Tibial nerve (tissue), 4 donors: ENCODE measurements at regions not wholly inside any gene's neighbourhood (a gene's known extent, or its start where the extent isn't known, plus 50 kb on each side); places are given as distances from the start of the nearest gene placed in this dataset.

Source experiments
- DNase-seq, 2 donors: peaks; one replicate each; pipeline ENCODE4 v3.0.0-alpha.2; 2019; ENCODE audit warnings: low spot score in 2 of 2
- H3K27ac ChIP-seq, 4 donors: fragments of 200-600 bp; sonication (generic) in 3 of 4; one replicate each; pipeline ENCODE4 v1.5.1; 2017 to 2019; ENCODE audit warnings: mild to moderate bottlenecking in 1 of 4
- H3K27me3 ChIP-seq, 2 donors: fragments of 200-600 bp; sonication (generic) in 1 of 2; one replicate each; pipeline versions ENCODE4 v1.5.1 to v1.6.0; 2017 to 2019
- H3K36me3 ChIP-seq, 3 donors: fragments of 200-600 bp; sonication (generic); one replicate each; pipeline ENCODE4 v1.5.1; 2018 to 2019
- H3K4me1 ChIP-seq, 4 donors: fragments of 200-600 bp; sonication (generic) in 3 of 4; one replicate each; pipeline ENCODE4 v1.5.1; 2017 to 2019
- H3K4me3 ChIP-seq, 4 donors: fragments of 200-600 bp; sonication (generic) in 3 of 4; one replicate each; pipeline ENCODE4 v1.5.1; 2017 to 2019; ENCODE audit warnings: mild to moderate bottlenecking in 1 of 4, moderate library complexity in 1 of 4
- H3K9me3 ChIP-seq, 4 donors: fragments of 200-600 bp; sonication (generic) in 3 of 4; one replicate each; pipeline ENCODE4 v1.5.1; 2017 to 2019
- EP300 ChIP-seq, 2 donors: sonication (generic); formaldehyde crosslinking; IDR thresholded peaks; one replicate each; pipeline ENCODE4 v1.6.1; 2017; ENCODE audit warnings: antibody characterized with exemption in 2 of 2, mild to moderate bottlenecking in 1 of 2
- POLR2A ChIP-seq, 2 donors: fragments of 450-650 bp; IDR thresholded peaks; one replicate each; pipeline ENCODE4 v1.6.1; 2017; ENCODE audit warnings: antibody characterized with exemption in 2 of 2, mild to moderate bottlenecking in 2 of 2, moderate library complexity in 2 of 2
- WGBS, 2 donors: methylation state at CpG; one replicate each; pipeline ENCODE4 v1.1.5; 2018; 5-methylcytosine and 5-hydroxymethylcytosine counted together
- TF ChIP-seq, protein P1 (sequence below), 5 experiments: fragments of 200-600 bp in 3 of 5; fragments of 450-650 bp in 2 of 5; sonication (generic) in 3 of 5; IDR thresholded peaks; one replicate each; pipeline ENCODE4 v1.5.1; 2016 to 2019; ENCODE audit warnings: antibody characterized with exemption in 5 of 5, mild to moderate bottlenecking in 3 of 5, moderate library complexity in 2 of 5

DNA sequence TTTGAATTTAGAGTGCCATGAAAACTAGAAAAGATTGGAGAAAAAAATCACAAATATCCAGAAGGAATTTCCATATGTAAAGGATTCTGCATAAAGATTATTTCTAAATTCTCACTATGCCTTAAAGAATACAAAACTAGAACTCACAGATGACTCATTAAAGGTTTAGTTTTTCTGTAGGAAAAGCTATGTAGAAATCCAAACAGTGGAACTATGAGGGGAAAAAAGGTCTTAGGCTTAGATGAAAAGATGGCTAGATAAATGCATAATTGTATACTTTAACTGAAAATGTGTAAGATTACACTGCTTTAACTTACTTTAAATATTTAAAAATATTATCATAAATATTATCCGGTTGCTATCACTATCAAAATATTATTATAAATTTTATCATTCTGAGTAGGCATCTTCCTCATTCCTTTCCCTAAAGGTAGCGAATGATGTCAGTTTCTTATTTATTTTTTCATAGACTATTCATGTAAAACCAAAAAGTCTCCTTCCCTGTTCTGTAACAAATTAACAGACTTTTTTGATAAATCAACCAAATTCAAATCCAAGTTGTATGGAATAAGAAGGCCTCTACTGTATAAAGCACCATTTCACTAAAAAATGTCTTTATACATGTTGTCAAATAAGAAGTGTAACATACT, 69.1 kb upstream of the COMTD1 start:
- Histone ChIP-seq H3K4me1 (no peaks in the 10 kb centered on the region), H3K9me3 (peaks cover 0 to 18% (median 2%) of the 10 kb centered on the region in 4 donors), H3K27me3 (no peaks in the 10 kb centered on the region), H3K4me3 (no peak overlapping the region), H3K36me3 (no peaks in the 10 kb centered on the region), H3K27ac (no peak overlapping the region)
- DNase-seq = no peak
- 87 to 93% methylated on average over 2 of the region's 2 CpGs for WGBS, 2 donors
- TF ChIP-seq EP300 (IDR thresholded peaks at IDR 0.05) (no peak), POLR2A (IDR thresholded peaks at IDR 0.05) (no peak)
- TF ChIP-seq, protein P1, sequence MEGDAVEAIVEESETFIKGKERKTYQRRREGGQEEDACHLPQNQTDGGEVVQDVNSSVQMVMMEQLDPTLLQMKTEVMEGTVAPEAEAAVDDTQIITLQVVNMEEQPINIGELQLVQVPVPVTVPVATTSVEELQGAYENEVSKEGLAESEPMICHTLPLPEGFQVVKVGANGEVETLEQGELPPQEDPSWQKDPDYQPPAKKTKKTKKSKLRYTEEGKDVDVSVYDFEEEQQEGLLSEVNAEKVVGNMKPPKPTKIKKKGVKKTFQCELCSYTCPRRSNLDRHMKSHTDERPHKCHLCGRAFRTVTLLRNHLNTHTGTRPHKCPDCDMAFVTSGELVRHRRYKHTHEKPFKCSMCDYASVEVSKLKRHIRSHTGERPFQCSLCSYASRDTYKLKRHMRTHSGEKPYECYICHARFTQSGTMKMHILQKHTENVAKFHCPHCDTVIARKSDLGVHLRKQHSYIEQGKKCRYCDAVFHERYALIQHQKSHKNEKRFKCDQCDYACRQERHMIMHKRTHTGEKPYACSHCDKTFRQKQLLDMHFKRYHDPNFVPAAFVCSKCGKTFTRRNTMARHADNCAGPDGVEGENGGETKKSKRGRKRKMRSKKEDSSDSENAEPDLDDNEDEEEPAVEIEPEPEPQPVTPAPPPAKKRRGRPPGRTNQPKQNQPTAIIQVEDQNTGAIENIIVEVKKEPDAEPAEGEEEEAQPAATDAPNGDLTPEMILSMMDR (IDR thresholded peaks at IDR 0.05) = no peak

DNA sequence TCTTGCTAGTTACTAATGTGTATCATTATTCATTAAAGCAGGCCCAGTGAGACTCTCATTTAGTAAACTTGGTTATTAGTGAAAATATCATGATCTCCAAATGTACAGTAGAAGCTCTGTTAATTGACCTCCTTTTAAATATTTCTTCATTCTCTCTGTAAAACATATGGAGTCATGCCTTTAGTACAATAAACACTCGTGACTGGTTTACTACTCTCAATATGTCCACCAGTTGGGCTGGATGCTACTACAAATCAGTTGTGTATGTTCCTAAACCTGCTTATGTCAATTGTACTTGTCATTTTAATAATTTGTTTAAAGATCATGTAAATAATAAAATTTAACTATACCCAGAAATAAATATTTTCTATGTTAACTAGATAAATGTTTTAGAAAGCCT, 68.6 kb upstream of the COMTD1 start:
- no peak for DNase-seq
- Histone ChIP-seq H3K27ac (no peak overlapping the region), H3K27me3 (no peaks in the 10 kb centered on the region), H3K4me1 (no peaks in the 10 kb centered on the region), H3K36me3 (no peaks in the 10 kb centered on the region), H3K4me3 (no peak overlapping the region), H3K9me3 (peaks cover 0 to 18% (median 2%) of the 10 kb centered on the region in 4 donors)
- TF ChIP-seq POLR2A (IDR thresholded peaks at IDR 0.05) = no peak
- no peak for TF ChIP-seq EP300 (IDR thresholded peaks at IDR 0.05)
- TF ChIP-seq, protein P1 (IDR thresholded peaks at IDR 0.05) = no peak
- 76 to 78% methylated on average over 1 of the region's 1 CpG for WGBS, 2 donors

DNA sequence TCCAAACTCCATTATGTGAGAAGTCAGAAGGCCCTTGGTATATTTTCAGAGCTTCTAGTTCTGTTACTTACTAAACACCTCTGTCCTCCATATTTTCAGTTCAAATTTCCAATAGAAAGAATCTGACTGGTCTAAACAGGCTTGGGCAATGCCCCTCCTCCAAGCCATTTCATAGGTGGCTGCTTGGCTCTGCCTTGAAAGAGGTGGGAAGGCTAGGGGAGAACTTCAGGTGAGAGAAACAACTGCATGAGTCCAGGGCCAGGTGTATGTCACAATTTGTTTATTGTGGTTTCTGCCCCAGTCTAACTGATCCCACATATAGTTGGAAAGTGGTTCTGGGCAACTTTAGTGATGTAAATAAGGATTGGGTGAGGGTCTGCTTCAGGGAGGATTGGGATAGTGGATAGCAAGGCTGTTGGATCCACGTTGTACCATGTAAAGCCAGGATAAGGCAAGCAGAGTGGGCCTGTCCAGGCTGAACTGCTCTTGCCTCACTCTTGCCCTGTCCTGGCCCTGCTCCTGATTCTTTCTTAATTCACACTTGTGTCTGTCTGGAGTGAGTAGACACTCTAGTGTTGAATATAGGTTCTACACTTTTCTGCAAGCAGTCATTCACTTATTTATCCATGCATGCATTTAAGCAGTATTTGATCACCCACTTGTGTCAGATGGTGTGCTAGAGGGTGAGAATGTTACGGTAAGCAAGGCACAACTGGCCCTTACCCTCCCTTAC, 67.5 kb upstream of the COMTD1 start:
- WGBS, 2 donors = 79 to 88% methylated on average over 2 of the region's 2 CpGs
- Histone ChIP-seq H3K4me1 (no peaks in the 10 kb centered on the region), H3K27ac (no peak overlapping the region), H3K4me3 (no peak overlapping the region), H3K9me3 (peaks cover 0 to 16% (median 2%) of the 10 kb centered on the region in 4 donors), H3K27me3 (no peaks in the 10 kb centered on the region), H3K36me3 (no peaks in the 10 kb centered on the region)
- no peak for DNase-seq
- TF ChIP-seq, protein P1 (IDR thresholded peaks at IDR 0.05) = no peak
- no peak for TF ChIP-seq EP300 (IDR thresholded peaks at IDR 0.05)
- TF ChIP-seq POLR2A (IDR thresholded peaks at IDR 0.05) = no peak

DNA sequence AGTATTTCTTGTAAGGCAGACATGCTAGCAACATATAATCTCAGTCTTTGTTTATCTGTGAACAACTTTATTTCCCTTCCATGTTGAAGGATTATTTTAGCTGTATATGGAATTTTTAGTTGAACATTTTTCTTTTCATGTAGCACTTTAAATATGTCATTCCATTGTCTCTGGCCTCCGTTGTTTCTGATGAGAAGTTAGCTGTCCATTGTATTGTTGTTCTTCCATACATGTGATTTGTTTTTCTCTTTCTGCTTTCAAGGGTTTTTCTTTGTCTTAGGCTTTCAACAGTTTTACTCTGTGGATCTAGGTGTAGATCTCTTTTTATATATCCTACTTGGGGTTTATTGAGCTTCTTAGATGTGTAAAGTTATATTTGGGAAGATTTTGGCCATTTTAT, 66.3 kb upstream of the COMTD1 start:
- WGBS, 2 donors = 74 to 80% methylated on average over 1 of the region's 1 CpG
- Histone ChIP-seq H3K4me1 (no peaks in the 10 kb centered on the region), H3K4me3 (no peak overlapping the region), H3K27ac (no peak overlapping the region), H3K36me3 (no peaks in the 10 kb centered on the region), H3K27me3 (no peaks in the 10 kb centered on the region), H3K9me3 (peaks cover 0 to 16% (median 2%) of the 10 kb centered on the region in 4 donors)
- DNase-seq = no peak
- no peak for TF ChIP-seq POLR2A (IDR thresholded peaks at IDR 0.05)
- TF ChIP-seq EP300 (IDR thresholded peaks at IDR 0.05) = no peak
- TF ChIP-seq, protein P1 (IDR thresholded peaks at IDR 0.05) = no peak

DNA sequence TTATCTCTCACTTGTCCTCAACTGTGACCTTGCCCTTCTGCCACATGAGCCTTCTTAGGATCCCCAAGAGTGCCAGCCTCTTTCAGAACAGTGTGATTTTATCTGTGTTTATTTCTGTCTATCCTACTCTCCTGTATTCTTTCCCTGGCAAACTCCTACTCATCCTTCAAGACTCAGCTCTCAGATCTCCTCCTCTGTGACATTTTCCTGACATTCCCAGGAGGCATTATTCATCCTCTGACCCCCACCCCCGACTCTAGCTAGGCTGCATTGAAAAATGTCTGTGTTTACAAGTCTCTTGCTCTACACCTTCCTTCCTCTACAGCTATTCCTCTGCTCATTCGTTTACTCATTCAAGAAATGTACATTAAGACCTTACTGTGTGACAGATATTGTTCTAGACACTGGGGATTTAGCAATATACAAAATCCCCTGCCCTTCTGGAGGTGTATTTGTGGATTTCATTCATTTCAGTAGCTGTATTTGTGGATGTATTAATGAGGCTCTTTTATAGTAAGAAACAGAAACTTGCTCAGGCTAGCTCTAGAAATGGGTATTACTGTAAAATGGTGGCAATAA, 61.4 kb upstream of the COMTD1 start:
- 43 to 49% methylated on average over 2 of the region's 2 CpGs for WGBS, 2 donors
- no peaks in the 10 kb centered on the region for H3K27me3 ChIP-seq
- no peaks in the 10 kb centered on the region for H3K36me3 ChIP-seq
- peaks cover 0 to 5% (median 1%) of the 10 kb centered on the region in 4 donors for H3K9me3 ChIP-seq
- H3K4me3 ChIP-seq = no peak overlapping the region
- TF ChIP-seq POLR2A (IDR thresholded peaks at IDR 0.05) = no peak
- TF ChIP-seq, protein P1 (IDR thresholded peaks at IDR 0.05) = no peak
- TF ChIP-seq EP300 (IDR thresholded peaks at IDR 0.05) = no peak
- no peak for DNase-seq
- no peak overlapping the region for H3K27ac ChIP-seq
- H3K4me1 ChIP-seq = peaks cover 0 to 20% (median 8%) of the 10 kb centered on the region in 4 donors
